Right cardiac atrium (tissue), 5 donors: ENCODE measurements at regions not wholly inside any gene's neighbourhood (a gene's known extent, or its start where the extent isn't known, plus 50 kb on each side); places are given as distances from the start of the nearest gene placed in this dataset.
A peak's percentile ranks its signal among the peaks of the same experiment; 100 is the strongest.

Source experiments
- ATAC-seq, 2 donors: fragments of 200-7000 bp; cut with Tn5 transposase; one replicate each; pipeline versions ENCODE4 v1.8.0 to v1.9.1; 2020; ENCODE audit warnings: moderate library complexity in 2 of 2, mild to moderate bottlenecking in 1 of 2
- DNase-seq, 3 donors: peaks; one replicate each; pipeline ENCODE4 v3.0.0-alpha.2; 2020
- H3K27ac ChIP-seq: one replicate; pipeline ENCODE4 v1.5.1; 2013; ENCODE audit warnings: mild to moderate bottlenecking, low read length, control low read depth, moderate library complexity
- H3K27me3 ChIP-seq: one replicate; pipeline ENCODE4 v1.6.1; 2013; ENCODE audit not compliant: control insufficient read depth, insufficient read depth
- H3K4me1 ChIP-seq: one replicate; pipeline ENCODE4 v1.6.1; 2013; ENCODE audit warnings: low read length; ENCODE audit not compliant: control insufficient read depth, insufficient read depth
- H3K4me3 ChIP-seq: one replicate; pipeline ENCODE4 v1.5.1; 2013; ENCODE audit warnings: low read length, control low read depth
- H3K9me3 ChIP-seq: one replicate; pipeline ENCODE4 v1.6.1; 2013; ENCODE audit warnings: low read length; ENCODE audit not compliant: control insufficient read depth
- WGBS: extraction: QIAGEN DNeasy Blood & Tissue Kit; methylation state at CpG from one replicate; pipeline ENCODE4 v1.1.7; 2013; 5-methylcytosine and 5-hydroxymethylcytosine counted together
- intact Hi-C, 4 donors: fragments of 100-400 bp; cut with DNase I; formaldehyde crosslinking; loops; one replicate each; pipeline versions ENCODE4 v1.11.0 to v1.14.0; 2022 to 2023
- donor health status: healthy with polysubstance abuse.
- donor health status: DM: no; HTN: yes; CAD: no.
- donor health status: DM: no; HTN: no; CAD: no.
- donor health status: DM: no; HTN: yes; CAD: no; lungs with severe emphysema.
- donor health status: DM: yes; HTN: yes; CAD: no.

- intact Hi-C loops, result no loop called here
- Histone ChIP-seq H3K27ac (no peak overlapping the region), H3K27me3 (no peaks in the 10 kb centered on the region), H3K4me1 (no peaks in the 10 kb centered on the region), H3K4me3 (no peak overlapping the region), H3K9me3 (no peaks in the 10 kb centered on the region)
- no peak for ATAC-seq
- DNase-seq, result no peak
- WGBS, result 40% methylated on average over 6 of the region's 6 CpGs
These were observed 53.5 kb upstream of the TBC1D9 start for GRCh38 chr4:140809676-140810075.

DNA sequence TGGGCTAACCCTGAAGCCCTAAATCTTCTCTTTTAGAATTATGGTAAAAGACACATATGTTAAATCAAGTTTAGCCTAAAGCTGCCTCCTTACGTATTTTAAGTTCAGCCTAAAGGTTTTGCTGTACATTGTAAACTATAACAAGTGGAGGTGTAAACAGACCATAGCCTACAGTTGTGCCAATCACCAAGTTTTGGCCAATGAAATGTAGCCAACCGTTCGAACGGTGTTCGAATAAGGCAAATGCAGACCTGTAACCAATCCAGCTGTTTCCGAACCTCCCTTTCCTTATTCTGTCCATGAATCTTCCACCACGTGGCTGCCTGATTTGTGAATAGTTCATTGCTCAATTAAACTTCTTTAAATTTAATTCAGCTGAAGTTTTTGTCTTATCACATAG lies 52.1 kb upstream of the TBC1D9 start:
- Histone ChIP-seq H3K4me1 (no peaks in the 10 kb centered on the region), H3K4me3 (no peak overlapping the region), H3K9me3 (no peaks in the 10 kb centered on the region), H3K27ac (no peak overlapping the region), H3K27me3 (no peaks in the 10 kb centered on the region)
- DNase-seq (no peak), ATAC-seq (no peak)
- 70% methylated on average over 7 of the region's 7 CpGs for WGBS
- intact Hi-C loops, result no loop called here

DNA sequence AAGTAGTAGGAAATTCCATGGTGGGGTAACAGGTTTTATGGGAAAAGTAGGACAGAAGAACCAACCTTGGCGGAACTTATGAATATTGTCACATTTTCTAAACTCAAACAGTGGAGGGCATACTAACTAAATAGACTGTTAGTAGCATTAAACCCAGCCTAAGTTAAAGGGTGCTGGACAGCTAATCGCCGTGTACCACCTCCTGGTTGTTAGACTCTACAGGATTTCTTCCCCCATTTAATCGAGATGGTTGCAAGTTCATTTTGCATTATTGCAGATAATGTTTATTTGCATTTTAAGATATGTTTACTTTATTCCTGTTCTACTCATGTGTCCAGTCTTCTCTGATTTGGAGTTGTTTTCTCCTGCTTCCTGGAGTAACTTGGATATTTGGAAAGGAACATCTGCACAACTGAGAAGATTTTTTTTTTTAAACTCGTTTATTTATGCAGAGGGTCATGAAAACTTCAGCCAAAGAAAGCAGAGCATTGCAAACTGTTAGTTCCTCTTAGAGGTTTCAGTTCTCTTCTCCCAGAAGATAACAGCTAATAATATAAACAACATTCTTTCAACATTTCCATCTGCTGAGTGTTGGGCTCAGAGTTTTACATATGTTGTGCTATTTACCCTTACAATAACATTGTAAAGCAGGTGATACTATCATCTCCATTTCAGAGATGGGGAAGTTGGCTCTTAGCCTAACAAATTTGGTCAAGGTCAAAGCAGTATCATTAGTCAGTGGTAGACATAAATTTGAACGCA lies 51.5 kb upstream of the TBC1D9 start:
- WGBS, result 57% methylated on average over 6 of the region's 6 CpGs
- no peaks in the 10 kb centered on the region for H3K9me3 ChIP-seq
- H3K4me3 ChIP-seq, result no peak overlapping the region
- DNase-seq (no peak), ATAC-seq (peak; percentile 42 to 62)
- no peak overlapping the region for H3K27ac ChIP-seq
- intact Hi-C loops, result no loop called here
- H3K4me1 ChIP-seq, result no peaks in the 10 kb centered on the region
- no peaks in the 10 kb centered on the region for H3K27me3 ChIP-seq

DNA sequence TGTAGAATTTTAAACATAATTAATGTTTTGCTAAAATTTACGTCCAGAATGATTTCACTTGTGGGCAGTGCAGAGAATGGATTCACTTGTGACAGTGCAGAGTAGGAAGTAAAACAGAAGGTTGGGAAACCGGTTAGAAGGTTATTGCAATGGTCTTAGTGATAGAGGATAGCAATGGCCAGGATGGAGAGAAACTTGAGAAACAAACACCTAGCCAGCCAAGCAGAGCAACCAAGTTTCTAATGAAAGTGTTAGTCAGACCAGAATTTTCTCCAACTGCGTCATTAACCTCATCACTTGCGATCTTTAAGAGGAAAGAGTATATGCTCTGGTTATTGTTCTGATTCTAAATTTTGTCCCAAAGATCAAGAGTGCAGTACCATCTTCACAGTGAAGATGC lies 50.0 kb upstream of the TBC1D9 start:
- Histone ChIP-seq H3K4me3 (no peak overlapping the region), H3K27me3 (no peaks in the 10 kb centered on the region), H3K27ac (no peak overlapping the region), H3K4me1 (no peaks in the 10 kb centered on the region), H3K9me3 (no peaks in the 10 kb centered on the region)
- ATAC-seq (no peak), DNase-seq (no peak)
- 91% methylated on average over 4 of the region's 4 CpGs for WGBS
- intact Hi-C loops, result no loop called here
